ENCODE measurements at regions not wholly inside any gene's neighbourhood (a gene's known extent, or its start where the extent isn't known, plus 50 kb on each side); places are given as distances from the start of the nearest gene placed in this dataset.

GRCh38 chr20:39886650-39887190, 802.3 kb downstream of the MAFB start:
- H3K4me1 ChIP-seq (ENCODE audit: control insufficient read depth, insufficient read depth, low read length) = no peaks in the 10 kb centered on the region
- ChIA-PET CTCF (interaction anchor here (0.6 to 1.2 kb wide), 5 partner anchors 14 to 619 kb away, joined by 3 to 4 read pairs (median 3); no protein-coding TSS in a partner anchor), POLR2A (no interaction called here)
- TF ChIP-seq ZFP37 (tag by site-specific recombination; IDR thresholded peaks at IDR 0.05) (no peak), KLF7 (tag by site-specific recombination; IDR thresholded peaks at IDR 0.05; ENCODE audit: borderline replicate concordance) (no peak), ZNF335 (tag by site-specific recombination; conservative IDR thresholded peaks at IDR 0.05) (no peak), ZNF488 (tag by site-specific recombination; IDR thresholded peaks at IDR 0.05) (no peak), SCRT2 (tag by site-specific recombination; IDR thresholded peaks at IDR 0.05) (no peak), ZNF202 (tag by site-specific recombination; IDR thresholded peaks at IDR 0.05; ENCODE audit: borderline replicate concordance) (no peak), ZNF544 (tag by site-specific recombination; IDR thresholded peaks at IDR 0.05) (no peak), ZNF19 (tag by site-specific recombination; IDR thresholded peaks at IDR 0.05; ENCODE audit: low read depth) (no peak), ZBTB8A (tag by site-specific recombination; IDR thresholded peaks at IDR 0.05) (no peak), ZNF624 (tag by site-specific recombination; IDR thresholded peaks at IDR 0.05) (no peak), PBX3 (CRISPR knock-in tag; IDR thresholded peaks at IDR 0.05) (no peak), KLF9 (tag by site-specific recombination; IDR thresholded peaks at IDR 0.05; ENCODE audit: low read depth) (no peak), ZNF398 (tag by site-specific recombination; IDR thresholded peaks at IDR 0.05) (no peak), ZNF513 (tag by site-specific recombination; IDR thresholded peaks at IDR 0.05) (no peak), ZNF239 (tag by site-specific recombination; IDR thresholded peaks at IDR 0.05) (no peak)
- TF ChIP-seq, protein P1, sequence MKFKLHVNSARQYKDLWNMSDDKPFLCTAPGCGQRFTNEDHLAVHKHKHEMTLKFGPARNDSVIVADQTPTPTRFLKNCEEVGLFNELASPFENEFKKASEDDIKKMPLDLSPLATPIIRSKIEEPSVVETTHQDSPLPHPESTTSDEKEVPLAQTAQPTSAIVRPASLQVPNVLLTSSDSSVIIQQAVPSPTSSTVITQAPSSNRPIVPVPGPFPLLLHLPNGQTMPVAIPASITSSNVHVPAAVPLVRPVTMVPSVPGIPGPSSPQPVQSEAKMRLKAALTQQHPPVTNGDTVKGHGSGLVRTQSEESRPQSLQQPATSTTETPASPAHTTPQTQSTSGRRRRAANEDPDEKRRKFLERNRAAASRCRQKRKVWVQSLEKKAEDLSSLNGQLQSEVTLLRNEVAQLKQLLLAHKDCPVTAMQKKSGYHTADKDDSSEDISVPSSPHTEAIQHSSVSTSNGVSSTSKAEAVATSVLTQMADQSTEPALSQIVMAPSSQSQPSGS (tag by site-specific recombination; IDR thresholded peaks at IDR 0.05; ENCODE audit: low read depth) = no peak
- TF ChIP-seq, protein P2, sequence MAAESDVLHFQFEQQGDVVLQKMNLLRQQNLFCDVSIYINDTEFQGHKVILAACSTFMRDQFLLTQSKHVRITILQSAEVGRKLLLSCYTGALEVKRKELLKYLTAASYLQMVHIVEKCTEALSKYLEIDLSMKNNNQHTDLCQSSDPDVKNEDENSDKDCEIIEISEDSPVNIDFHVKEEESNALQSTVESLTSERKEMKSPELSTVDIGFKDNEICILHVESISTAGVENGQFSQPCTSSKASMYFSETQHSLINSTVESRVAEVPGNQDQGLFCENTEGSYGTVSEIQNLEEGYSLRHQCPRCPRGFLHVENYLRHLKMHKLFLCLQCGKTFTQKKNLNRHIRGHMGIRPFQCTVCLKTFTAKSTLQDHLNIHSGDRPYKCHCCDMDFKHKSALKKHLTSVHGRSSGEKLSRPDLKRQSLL (tag by site-specific recombination; IDR thresholded peaks at IDR 0.05) = no peak
- no peaks in the 10 kb centered on the region for H3K36me3 ChIP-seq (ENCODE audit: control insufficient read depth in 2 of 2, insufficient read depth in 1 of 2, low read length in 2 of 2)
- H3K9me3 ChIP-seq (ENCODE audit: control insufficient read depth, insufficient read depth, low read depth, low read length) = no peaks in the 10 kb centered on the region
- no peak overlapping the region for H3K4me3 ChIP-seq (ENCODE audit: low read depth, low read length)
- H3K27ac ChIP-seq (ENCODE audit: extremely low read depth, low read depth, low read length) = no peak overlapping the region

All from HEK293 (cell line).